ENCODE measurements at regions not wholly inside any gene's neighbourhood (a gene's known extent, or its start where the extent isn't known, plus 50 kb on each side); places are given as distances from the start of the nearest gene placed in this dataset.

- no peak for TF ChIP-seq CTCF (IDR thresholded peaks at IDR 0.05; ENCODE audit: extremely low read depth in 1 of 2, insufficient read depth in 1 of 2, low read depth in 1 of 2, low read length in 2 of 2)
- no peak for TF ChIP-seq POLR2A (IDR thresholded peaks at IDR 0.05; ENCODE audit: low read depth, low read length)
- TF ChIP-seq POLR2AphosphoS5 (IDR thresholded peaks at IDR 0.05; ENCODE audit: insufficient read depth, low read depth, low read length): no peak
- TF ChIP-seq MAX (IDR thresholded peaks at IDR 0.05; ENCODE audit: insufficient read depth, insufficient read length): no peak
These were observed 57.9 kb downstream of the GPR101 start for GRCh38 chrX:136975684-136976470.

Data from endothelial cell of umbilical vein (primary cell).